Trophoblast cell (in vitro differentiated cells and primary cell): ENCODE measurements at regions not wholly inside any gene's neighbourhood (a gene's known extent, or its start where the extent isn't known, plus 50 kb on each side); places are given as distances from the start of the nearest gene placed in this dataset.
"Not testable (repeated sequence)": the region's sequence is repeated elsewhere in the genome, so short reads cannot be mapped to it uniquely, and the experiment has no call there.

Source experiments
- DNase-seq, 2 donors: peaks; one replicate each; pipeline ENCODE4 v3.0.0-alpha.2; 2016
- H2AFZ ChIP-seq: 2 replicates; pipeline ENCODE4 v1.6.1; 2013; ENCODE audit warnings: low read length, moderate library complexity, mild to moderate bottlenecking; ENCODE audit not compliant: insufficient read depth, poor library complexity
- H2AK5ac ChIP-seq: 2 replicates; pipeline ENCODE4 v1.6.1; 2013; ENCODE audit warnings: mild to moderate bottlenecking, low read length
- H2BK120ac ChIP-seq: 2 replicates; pipeline ENCODE4 v1.6.1; 2013; ENCODE audit warnings: low read length, mild to moderate bottlenecking, moderate library complexity; ENCODE audit not compliant: insufficient read depth, poor library complexity
- H2BK12ac ChIP-seq: 2 replicates; pipeline ENCODE4 v1.6.1; 2013; ENCODE audit warnings: mild to moderate bottlenecking, low read length, moderate library complexity
- H2BK5ac ChIP-seq: 2 replicates; pipeline ENCODE4 v1.6.1; 2013; ENCODE audit warnings: low read length, low read depth, moderate library complexity, mild to moderate bottlenecking; ENCODE audit not compliant: poor library complexity
- H3K14ac ChIP-seq: 2 replicates; pipeline ENCODE4 v1.6.1; 2013; ENCODE audit warnings: mild to moderate bottlenecking, low read length
- H3K18ac ChIP-seq: 2 replicates; pipeline ENCODE4 v1.6.1; 2013; ENCODE audit warnings: mild to moderate bottlenecking, low read length
- H3K23ac ChIP-seq: 2 replicates; pipeline ENCODE4 v1.6.1; 2013; ENCODE audit warnings: low read length
- H3K27ac ChIP-seq: 2 replicates; pipeline ENCODE4 v1.5.1; 2013; ENCODE audit warnings: low read depth, mild to moderate bottlenecking, inconsistent platforms, low read length, moderate library complexity
- H3K27me3 ChIP-seq: 2 replicates; pipeline ENCODE4 v1.6.1; 2013; ENCODE audit warnings: inconsistent platforms, mild to moderate bottlenecking, low read length, moderate library complexity; ENCODE audit not compliant: insufficient read depth
- H3K36me3 ChIP-seq, 2 experiments: 1 replicate in 1 of 2; 2 replicates in 1 of 2; pipeline ENCODE4 v1.6.1; 2013; ENCODE audit warnings: low read length in 2 of 2, mild to moderate bottlenecking in 2 of 2, moderate library complexity in 1 of 2; ENCODE audit not compliant: insufficient read depth in 2 of 2, control insufficient read depth in 1 of 2
- H3K4ac ChIP-seq: 2 replicates; pipeline ENCODE4 v1.6.1; 2013; ENCODE audit warnings: low read depth, mild to moderate bottlenecking, low read length, moderate library complexity
- H3K4me1 ChIP-seq, 2 experiments: 1 replicate in 1 of 2; 2 replicates in 1 of 2; pipeline ENCODE4 v1.6.1; 2013; ENCODE audit warnings: low read length in 2 of 2, mild to moderate bottlenecking in 2 of 2, moderate library complexity in 1 of 2; ENCODE audit not compliant: insufficient read depth in 2 of 2, control insufficient read depth in 1 of 2
- H3K4me2 ChIP-seq: 2 replicates; pipeline ENCODE4 v1.6.1; 2013; ENCODE audit warnings: inconsistent platforms, mild to moderate bottlenecking, low read length, moderate library complexity
- H3K4me3 ChIP-seq: 2 replicates; pipeline ENCODE4 v1.5.1; 2013; ENCODE audit warnings: mild to moderate bottlenecking, low read depth, low read length, inconsistent platforms
- H3K79me1 ChIP-seq: one replicate; pipeline ENCODE4 v1.6.1; 2013; ENCODE audit warnings: low read length
- H3K79me2 ChIP-seq: 2 replicates; pipeline ENCODE4 v1.6.1; 2013; ENCODE audit warnings: low read length, mild to moderate bottlenecking; ENCODE audit not compliant: control insufficient read depth, insufficient read depth, poor library complexity
- H3K9ac ChIP-seq: 2 replicates; pipeline ENCODE4 v1.6.1; 2013; ENCODE audit warnings: mild to moderate bottlenecking, low read length
- H3K9me3 ChIP-seq: 2 replicates; pipeline ENCODE4 v1.6.1; 2013; ENCODE audit warnings: low read depth, mild to moderate bottlenecking, control low read depth, inconsistent platforms, low read length; ENCODE audit not compliant: insufficient read depth
- H4K12ac ChIP-seq: 2 replicates; pipeline ENCODE4 v1.6.1; 2013; ENCODE audit warnings: low read depth, mild to moderate bottlenecking, low read length, moderate library complexity
- H4K8ac ChIP-seq: 2 replicates; pipeline ENCODE4 v1.6.1; 2013; ENCODE audit warnings: low read depth, mild to moderate bottlenecking, low read length, moderate library complexity
- H4K91ac ChIP-seq: one replicate; pipeline ENCODE4 v1.6.1; 2013; ENCODE audit warnings: low read depth, mild to moderate bottlenecking, low read length, moderate library complexity
- WGBS: extraction: QIAGEN DNeasy Blood & Tissue Kit; methylation state at CpG from one replicate; pipeline ENCODE4 v1.1.7; 2013; ENCODE audit warnings: missing lambda C conversion rate; ENCODE audit not compliant: insufficient read length, insufficient coverage; ENCODE audit errors: extremely low coverage; 5-methylcytosine and 5-hydroxymethylcytosine counted together

GRCh38 chrX:462853-463252 is 76.1 kb upstream of the PPP2R3B start:
- H3K9ac ChIP-seq: no peak overlapping the region
- H2AFZ ChIP-seq: no peak overlapping the region
- H2BK12ac ChIP-seq: no peak overlapping the region
- H2BK5ac ChIP-seq: no peak overlapping the region
- no peaks in the 10 kb centered on the region for H3K27me3 ChIP-seq
- no peak overlapping the region for H3K23ac ChIP-seq
- H3K4me1 ChIP-seq: no peaks in the 10 kb centered on the region
- no peak overlapping the region for H4K8ac ChIP-seq
- H3K18ac ChIP-seq: no peak overlapping the region
- peaks cover 10% of the 10 kb centered on the region for H3K9me3 ChIP-seq
- H3K79me1 ChIP-seq: no peaks in the 10 kb centered on the region
- H3K4me3 ChIP-seq: no peak overlapping the region
- H2AK5ac ChIP-seq: no peak overlapping the region
- H3K4ac ChIP-seq: no peak overlapping the region
- no peak overlapping the region for H3K14ac ChIP-seq
- H3K4me2 ChIP-seq: no peak overlapping the region
- WGBS: no CpG with 5 or more reads among the region's 21 CpGs
- no peaks in the 10 kb centered on the region for H3K79me2 ChIP-seq
- H3K36me3 ChIP-seq: no peaks in the 10 kb centered on the region
- H2BK120ac ChIP-seq: no peak overlapping the region
- H4K91ac ChIP-seq: no peak overlapping the region
- no peak for DNase-seq
- H3K27ac ChIP-seq: no peak overlapping the region
- no peak overlapping the region for H4K12ac ChIP-seq

- H2AFZ ChIP-seq: no peak overlapping the region
- H3K9ac ChIP-seq: no peak overlapping the region
- H3K27ac ChIP-seq: no peak overlapping the region
- H3K36me3 ChIP-seq: no peaks in the 10 kb centered on the region
- H3K4me2 ChIP-seq: no peak overlapping the region
- no peak for DNase-seq
- H4K91ac ChIP-seq: no peak overlapping the region
- H2BK120ac ChIP-seq: no peak overlapping the region
- no peak overlapping the region for H2AK5ac ChIP-seq
- no peak overlapping the region for H2BK5ac ChIP-seq
- H2BK12ac ChIP-seq: no peak overlapping the region
- no peak overlapping the region for H3K23ac ChIP-seq
- H3K4me3 ChIP-seq: no peak overlapping the region
- no peak overlapping the region for H3K18ac ChIP-seq
- peaks cover 14% of the 10 kb centered on the region for H3K9me3 ChIP-seq
- no peaks in the 10 kb centered on the region for H3K79me1 ChIP-seq
- H4K8ac ChIP-seq: no peak overlapping the region
- H3K4ac ChIP-seq: no peak overlapping the region
- no peaks in the 10 kb centered on the region for H3K4me1 ChIP-seq
- H3K27me3 ChIP-seq: no peaks in the 10 kb centered on the region
- H4K12ac ChIP-seq: no peak overlapping the region
- H3K14ac ChIP-seq: no peak overlapping the region
- no CpG with 5 or more reads among the region's 32 CpGs for WGBS
- H3K79me2 ChIP-seq: no peaks in the 10 kb centered on the region
These were observed 78.9 kb upstream of the PPP2R3B start for GRCh38 chrX:465418-466215.

GRCh38 chrX:466836-467235 is 80.1 kb upstream of the PPP2R3B start:
- not testable (repeated sequence) for H2BK120ac ChIP-seq, H3K36me3 ChIP-seq, H2BK12ac ChIP-seq, H3K9ac ChIP-seq, H2AK5ac ChIP-seq, H3K79me2 ChIP-seq, H3K27ac ChIP-seq, H2BK5ac ChIP-seq, H3K4me3 ChIP-seq, H3K79me1 ChIP-seq, H3K27me3 ChIP-seq, H4K12ac ChIP-seq, H3K4me1 ChIP-seq, H3K9me3 ChIP-seq, H3K14ac ChIP-seq, H2AFZ ChIP-seq, H3K23ac ChIP-seq, DNase-seq, H4K8ac ChIP-seq, H4K91ac ChIP-seq, H3K18ac ChIP-seq, H3K4me2 ChIP-seq, H3K4ac ChIP-seq
- no CpG with 5 or more reads among the region's 17 CpGs for WGBS

GRCh38 chrX:467686-468085 is 81.0 kb upstream of the PPP2R3B start:
- not testable (repeated sequence) for H4K8ac ChIP-seq, H3K79me1 ChIP-seq, H2BK12ac ChIP-seq, H3K4me2 ChIP-seq, H2AK5ac ChIP-seq, H3K27me3 ChIP-seq, H3K18ac ChIP-seq, H2AFZ ChIP-seq, H3K9me3 ChIP-seq, H3K36me3 ChIP-seq, H3K23ac ChIP-seq, H2BK120ac ChIP-seq, DNase-seq, H3K4ac ChIP-seq, H3K14ac ChIP-seq, H3K4me3 ChIP-seq, H4K12ac ChIP-seq, H3K9ac ChIP-seq, H3K4me1 ChIP-seq, H3K27ac ChIP-seq, H4K91ac ChIP-seq, H2BK5ac ChIP-seq, H3K79me2 ChIP-seq
- WGBS: no CpG with 5 or more reads among the region's 16 CpGs
